Esophagus squamous epithelium (tissue), 4 donors: ENCODE measurements at regions not wholly inside any gene's neighbourhood (a gene's known extent, or its start where the extent isn't known, plus 50 kb on each side); places are given as distances from the start of the nearest gene placed in this dataset.

Experiments used
- CTCF ChIP-seq, 6 experiments: fragments of 450-650 bp in 4 of 6; fragments of 200-600 bp in 2 of 6; sonication (generic) in 2 of 6; IDR thresholded peaks; one replicate each; pipeline ENCODE4 v1.5.1; 2016 to 2019; ENCODE audit warnings: antibody characterized with exemption in 6 of 6, mild to moderate bottlenecking in 4 of 6, moderate library complexity in 4 of 6
- POLR2A ChIP-seq, 4 donors: fragments of 450-650 bp; IDR thresholded peaks; one replicate each; pipeline ENCODE4 v1.6.1; 2017; ENCODE audit warnings: antibody characterized with exemption in 4 of 4, mild to moderate bottlenecking in 4 of 4, moderate library complexity in 3 of 4

GRCh38 chr2:125516496-125517109 lies 1139.4 kb upstream of the GYPC start:
- TF ChIP-seq CTCF (IDR thresholded peaks at IDR 0.05) (peak in 2 of 6 experiments; percentile 10 to 24), POLR2A (IDR thresholded peaks at IDR 0.05) (no peak)
